GF-D8 (cell line): ENCODE measurements at regions not wholly inside any gene's neighbourhood (a gene's known extent, or its start where the extent isn't known, plus 50 kb on each side); places are given as distances from the start of the nearest gene placed in this dataset.

Experiments used
- DNase-seq: peaks from one replicate; lab custom pipeline; 2025; lab: John Stamatoyannopoulos, UW

DNA sequence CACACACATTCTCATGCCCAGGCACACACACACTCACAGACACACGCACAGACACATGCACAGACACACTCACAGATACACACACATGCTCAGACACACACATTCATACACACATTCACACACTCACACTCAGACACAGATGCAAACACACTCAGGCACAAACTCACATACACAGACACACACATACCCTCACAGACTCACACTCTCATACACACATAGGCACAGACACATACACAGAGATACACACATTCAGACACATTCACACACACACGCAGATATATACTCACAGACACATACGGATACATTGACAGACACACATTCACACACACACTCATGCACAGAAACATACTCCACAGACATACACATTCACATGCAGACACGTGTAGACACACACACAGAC, 89.6 kb downstream of the RBFOX3 start:
- DNase-seq = no peak

GRCh38 chr17:79520167-79521165, 90.4 kb downstream of the RBFOX3 start:
- DNase-seq = no peak

- DNase-seq = no peak
Observed at GRCh38 chr17:79519601-79520000, 91.2 kb downstream of the RBFOX3 start.

- DNase-seq = no peak
Observed at GRCh38 chr17:79518585-79519523, 92.0 kb downstream of the RBFOX3 start.

GRCh38 chr17:79517827-79518584, 92.8 kb downstream of the RBFOX3 start:
- DNase-seq = no peak

GRCh38 chr17:79515646-79516571, 94.9 kb downstream of the RBFOX3 start:
- DNase-seq = no peak

GRCh38 chr17:79515110-79515509, 95.7 kb downstream of the RBFOX3 start:
- DNase-seq = no peak

GRCh38 chr17:79513820-79514535, 96.9 kb downstream of the RBFOX3 start:
- no peak for DNase-seq

DNA sequence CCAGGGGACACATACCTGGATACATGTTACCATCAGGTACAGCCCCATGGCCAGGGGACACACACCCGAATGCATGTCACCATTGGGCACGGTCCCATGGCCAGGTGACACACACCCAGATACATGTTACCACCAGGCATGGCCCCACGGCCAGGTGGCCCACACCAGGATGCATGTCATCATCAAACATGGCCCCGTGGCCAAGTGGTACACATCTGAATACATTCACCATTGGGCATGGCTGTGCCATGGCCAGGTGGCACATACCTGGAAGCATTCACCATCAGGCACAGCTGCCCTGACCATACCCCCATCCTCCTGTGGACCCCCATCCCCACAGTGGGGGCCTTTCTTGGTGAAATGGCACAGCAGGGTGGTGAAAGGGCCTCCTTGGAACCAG, 97.6 kb downstream of the RBFOX3 start:
- DNase-seq = no peak

DNA sequence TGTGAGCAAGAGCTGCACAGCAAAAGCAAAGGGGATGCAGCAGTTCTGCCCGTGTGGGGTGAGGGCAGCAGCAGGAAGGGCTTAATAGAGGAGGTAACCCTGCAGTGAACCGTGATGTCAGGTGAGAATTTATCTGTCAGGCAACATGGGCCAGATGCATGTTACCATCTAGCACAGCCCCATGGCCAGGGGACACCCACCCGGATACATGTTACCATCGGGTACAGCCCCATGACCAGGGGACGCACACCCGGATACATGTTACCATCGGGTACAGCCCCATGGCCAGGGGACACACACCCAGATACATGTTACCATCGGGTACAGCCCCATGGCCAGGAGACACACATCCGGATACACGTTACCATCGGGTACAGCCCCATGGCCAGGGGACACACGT, 99.4 kb downstream of the RBFOX3 start:
- DNase-seq = no peak

GRCh38 chr17:79510071-79510470, 100.8 kb downstream of the RBFOX3 start:
- no peak for DNase-seq

- no peak for DNase-seq
Observed at GRCh38 chr17:79509490-79509889, 101.4 kb downstream of the RBFOX3 start.

DNA sequence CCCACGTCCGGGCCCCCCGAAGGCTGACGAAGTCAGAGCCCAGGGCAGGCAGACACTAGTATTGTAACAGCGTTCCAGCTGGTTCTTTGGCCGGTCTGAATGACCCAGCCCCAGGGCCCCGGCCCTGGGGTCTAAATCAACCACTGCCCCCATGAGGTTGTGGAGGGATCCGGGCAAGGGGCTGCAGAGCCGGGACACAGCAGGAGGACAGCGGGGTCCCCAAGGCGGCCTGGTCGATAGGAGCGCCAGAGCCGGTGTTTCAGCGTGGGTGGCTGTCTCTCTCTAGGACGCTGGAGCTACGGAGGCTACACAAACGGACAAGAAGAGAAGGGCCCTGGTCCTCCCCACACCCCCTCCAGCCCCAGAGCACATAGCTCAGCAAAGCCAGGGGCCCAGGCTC, 101.8 kb downstream of the RBFOX3 start:
- DNase-seq = no peak

- no peak for DNase-seq
Observed at GRCh38 chr17:79508291-79508716, 102.5 kb downstream of the RBFOX3 start.

GRCh38 chr17:79506955-79507354, 103.9 kb downstream of the RBFOX3 start:
- DNase-seq = no peak

GRCh38 chr17:79506150-79506870, 104.5 kb downstream of the RBFOX3 start:
- no peak for DNase-seq

GRCh38 chr17:79505199-79505598, 105.7 kb downstream of the RBFOX3 start:
- no peak for DNase-seq

- no peak for DNase-seq
Observed at GRCh38 chr17:79504181-79504605, 106.7 kb downstream of the RBFOX3 start.

DNA sequence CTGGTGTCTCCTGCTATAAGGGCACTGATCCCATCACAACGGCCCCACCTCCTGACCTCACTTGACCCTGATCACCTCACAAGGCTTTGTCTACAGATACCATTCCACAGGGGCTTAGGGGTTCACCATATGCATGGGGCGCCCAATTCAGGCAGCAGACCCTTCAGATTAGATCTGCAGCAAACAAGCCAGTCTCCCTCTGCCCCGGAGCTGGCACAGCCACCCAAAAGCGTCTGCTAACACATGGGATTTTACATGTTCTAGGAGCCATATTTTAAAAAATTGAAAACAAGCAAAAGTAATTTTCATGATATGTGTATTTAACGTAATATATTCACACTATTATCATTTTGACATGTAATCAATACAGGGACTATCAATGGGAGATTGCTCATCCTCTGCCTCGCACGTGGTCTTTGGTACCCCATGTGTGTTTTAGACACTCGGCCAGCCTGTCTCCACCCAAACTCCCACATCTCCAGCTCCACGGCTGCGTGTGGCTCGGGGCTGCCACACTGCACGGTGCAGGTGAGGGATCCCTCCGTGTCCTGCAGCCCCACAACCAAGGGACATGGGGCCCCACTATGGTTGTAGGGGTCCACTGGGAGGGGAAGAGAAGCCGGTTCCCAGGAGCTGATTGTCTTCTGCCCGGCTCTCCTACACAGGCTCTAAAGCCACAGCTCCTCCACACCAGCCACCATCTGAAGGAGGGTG, 107.6 kb downstream of the RBFOX3 start:
- no peak for DNase-seq
